Peyer's patch (tissue), 4 donors: ENCODE measurements at regions not wholly inside any gene's neighbourhood (a gene's known extent, or its start where the extent isn't known, plus 50 kb on each side); places are given as distances from the start of the nearest gene placed in this dataset.

Experiments
- CTCF ChIP-seq, 6 experiments: fragments of 450-650 bp in 4 of 6; fragments of 200-600 bp in 2 of 6; sonication (generic) in 1 of 6; IDR thresholded peaks; one replicate each; pipeline ENCODE4 v1.5.1; 2017 to 2019; ENCODE audit warnings: antibody characterized with exemption in 6 of 6, mild to moderate bottlenecking in 3 of 6, moderate library complexity in 1 of 6
- POLR2A ChIP-seq, 2 donors: fragments of 450-650 bp; IDR thresholded peaks; one replicate each; pipeline ENCODE4 v1.5.1; 2017; ENCODE audit warnings: antibody characterized with exemption in 2 of 2, mild to moderate bottlenecking in 2 of 2, moderate library complexity in 2 of 2

GRCh38 chr1:184270556-184270955 lies 116.3 kb upstream of the C1orf21 start:
- no peak for TF ChIP-seq CTCF (IDR thresholded peaks at IDR 0.05)
- no peak for TF ChIP-seq POLR2A (IDR thresholded peaks at IDR 0.05)
